Putamen (tissue), 1 donor: ENCODE measurements at regions not wholly inside any gene's neighbourhood (a gene's known extent, or its start where the extent isn't known, plus 50 kb on each side); places are given as distances from the start of the nearest gene placed in this dataset.
"Not testable (repeated sequence)": the region's sequence is repeated elsewhere in the genome, so short reads cannot be mapped to it uniquely, and the experiment has no call there.

Experiments used
- DNase-seq: peaks from one replicate; pipeline ENCODE4 v3.0.0-alpha.2; 2016; ENCODE audit warnings: low spot score

- no peak for DNase-seq
Measured at GRCh38 chrX:11836284-11836683, 78.2 kb downstream of the MSL3 start.

- DNase-seq = no peak
Measured at GRCh38 chrX:11837437-11837836, 79.4 kb downstream of the MSL3 start.

- no peak for DNase-seq
Measured at GRCh38 chrX:11864171-11864570, 106.1 kb downstream of the MSL3 start.

GRCh38 chrX:11867610-11868345 lies 109.7 kb downstream of the MSL3 start:
- DNase-seq = no peak

DNA sequence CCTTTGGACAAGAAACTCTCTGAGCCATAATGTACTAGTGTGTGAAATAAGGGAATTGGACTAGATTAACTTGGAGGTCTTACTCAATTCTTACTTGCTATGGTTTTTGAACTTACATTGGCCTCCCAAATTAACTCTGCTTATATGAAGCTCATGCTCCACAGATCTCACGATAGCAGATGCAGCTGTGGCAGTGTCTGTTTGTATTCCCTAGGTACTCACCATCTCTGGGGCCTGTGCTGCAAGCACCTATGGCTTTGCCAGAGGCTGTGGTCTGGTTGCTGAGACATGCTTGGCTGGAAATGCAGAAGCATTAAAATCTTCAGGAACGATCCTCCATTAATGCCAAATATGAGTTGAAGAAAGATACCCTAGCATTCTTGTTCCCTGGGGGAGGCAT lies 112.8 kb downstream of the MSL3 start:
- no peak for DNase-seq

- no peak for DNase-seq
Measured at GRCh38 chrX:11881485-11882170, 123.6 kb downstream of the MSL3 start.

DNA sequence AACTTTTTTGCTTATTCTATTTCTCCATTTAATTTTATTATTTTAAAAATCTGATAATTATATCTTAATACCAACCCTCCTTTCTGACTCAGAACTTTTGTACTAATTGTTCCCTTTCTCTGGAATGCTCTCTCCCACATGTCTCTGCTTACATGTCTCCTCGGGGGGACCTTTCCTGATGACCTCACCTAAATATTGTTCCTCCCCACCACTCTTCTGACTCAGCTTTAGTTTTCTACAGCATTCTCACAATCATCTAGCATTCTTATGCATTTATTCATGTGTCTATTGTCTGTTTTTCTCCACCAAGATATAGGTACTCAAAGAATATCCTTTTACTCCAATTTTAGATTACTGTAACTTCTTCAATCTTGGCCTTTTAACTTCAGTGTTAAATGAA lies 128.7 kb downstream of the MSL3 start:
- DNase-seq = no peak

- DNase-seq = no peak
Measured at GRCh38 chrX:11887175-11887574, 129.1 kb downstream of the MSL3 start.

- no peak for DNase-seq
Measured at GRCh38 chrX:11888421-11888820, 130.4 kb downstream of the MSL3 start.

GRCh38 chrX:11889791-11890190 lies 131.8 kb downstream of the MSL3 start:
- DNase-seq = no peak

- DNase-seq = no peak
Measured at GRCh38 chrX:11890836-11891514, 132.9 kb downstream of the MSL3 start.

DNA sequence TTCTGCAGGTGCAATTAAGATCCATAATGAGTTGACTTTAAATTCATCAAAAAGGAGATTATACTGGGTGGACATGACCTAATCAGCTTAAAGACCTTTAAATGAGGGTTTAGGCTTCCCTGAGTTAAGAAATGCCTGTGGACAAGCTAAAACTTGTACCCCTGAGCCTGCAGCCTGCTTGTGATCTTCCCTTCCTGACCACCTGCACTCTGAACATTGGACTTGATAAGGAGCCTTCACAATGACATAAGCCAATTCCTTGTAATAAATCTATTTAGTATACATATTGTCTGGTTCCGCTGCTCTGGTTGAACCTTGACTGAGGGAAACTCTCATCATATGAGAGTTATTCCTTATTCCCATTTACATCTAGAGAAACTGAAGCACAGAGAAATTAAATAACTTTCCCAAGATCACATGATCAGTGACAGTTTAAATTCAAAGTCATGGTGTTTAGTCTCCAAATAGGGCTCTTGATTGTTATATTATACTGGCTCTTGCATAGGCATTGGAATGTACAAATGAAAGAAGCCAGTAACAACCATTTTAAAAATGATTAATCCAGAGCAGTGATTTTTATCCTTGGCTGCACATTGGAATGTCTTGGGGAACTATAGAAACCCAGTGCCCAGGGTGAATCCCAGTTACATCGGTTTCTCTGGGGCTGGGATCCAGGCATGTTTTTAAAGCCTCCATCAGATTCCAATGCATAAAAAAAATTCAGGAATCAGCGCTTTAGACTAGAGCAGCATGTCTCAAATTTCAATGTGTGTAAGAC lies 136.1 kb downstream of the MSL3 start:
- DNase-seq = no peak

- no peak for DNase-seq
Measured at GRCh38 chrX:11899091-11899490, 141.1 kb downstream of the MSL3 start.

DNA sequence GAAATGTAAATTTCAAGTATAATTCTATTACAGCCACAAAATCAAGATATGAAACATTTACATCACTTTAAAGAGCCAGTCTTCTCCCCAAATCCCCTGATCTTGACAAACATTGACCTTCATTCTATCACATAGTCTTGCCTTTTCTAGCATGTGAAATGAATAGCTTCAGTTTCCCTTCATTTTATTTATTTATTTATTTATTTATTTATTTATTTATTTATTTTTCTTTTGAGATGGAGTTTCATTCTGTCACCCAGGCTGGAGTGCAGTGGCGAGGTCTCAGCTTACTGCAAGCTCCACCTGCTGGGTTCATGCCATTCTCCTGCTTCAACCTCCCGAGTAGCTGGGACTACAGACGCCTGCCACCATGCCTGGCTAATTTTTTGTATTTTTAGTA lies 147.9 kb downstream of the MSL3 start:
- not testable (repeated sequence) for DNase-seq

DNA sequence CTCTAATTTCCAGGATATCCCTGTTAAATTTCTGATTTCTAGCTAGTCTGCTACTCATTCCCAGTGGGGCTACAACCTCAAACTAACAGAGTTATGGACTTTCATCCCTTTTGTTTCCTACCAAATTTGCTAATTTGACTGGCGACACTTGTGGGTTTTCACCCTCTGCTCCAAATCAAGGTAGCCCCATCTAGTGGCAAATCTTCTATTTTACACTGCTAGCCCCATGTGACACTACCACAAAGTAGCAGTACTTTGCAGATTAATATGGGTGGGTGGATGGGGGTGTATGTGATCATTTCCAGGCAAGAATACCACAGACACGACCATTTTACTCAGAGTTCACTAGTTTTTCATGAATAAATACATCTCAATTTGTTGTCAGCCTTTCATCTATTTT lies 150.3 kb downstream of the MSL3 start:
- DNase-seq = no peak

DNA sequence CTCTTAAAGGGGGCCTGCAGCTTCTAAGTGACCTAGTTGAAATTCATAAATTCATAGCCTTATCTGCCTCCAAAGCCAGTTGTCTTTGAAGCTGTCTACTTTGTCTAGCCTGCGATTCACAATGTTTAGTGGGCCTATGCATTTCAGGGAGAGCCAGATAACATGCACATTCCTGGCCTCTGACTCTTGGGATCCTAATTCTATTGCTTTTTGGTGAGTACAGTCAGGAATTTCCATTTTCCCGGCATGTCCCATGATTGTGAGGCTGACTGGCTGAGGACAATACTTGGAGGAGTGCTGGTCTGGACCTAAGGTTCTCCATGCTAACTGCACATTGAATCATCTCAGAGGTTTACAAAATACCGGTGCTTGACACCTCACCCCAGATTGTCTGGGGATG lies 155.0 kb downstream of the MSL3 start:
- DNase-seq = no peak

DNA sequence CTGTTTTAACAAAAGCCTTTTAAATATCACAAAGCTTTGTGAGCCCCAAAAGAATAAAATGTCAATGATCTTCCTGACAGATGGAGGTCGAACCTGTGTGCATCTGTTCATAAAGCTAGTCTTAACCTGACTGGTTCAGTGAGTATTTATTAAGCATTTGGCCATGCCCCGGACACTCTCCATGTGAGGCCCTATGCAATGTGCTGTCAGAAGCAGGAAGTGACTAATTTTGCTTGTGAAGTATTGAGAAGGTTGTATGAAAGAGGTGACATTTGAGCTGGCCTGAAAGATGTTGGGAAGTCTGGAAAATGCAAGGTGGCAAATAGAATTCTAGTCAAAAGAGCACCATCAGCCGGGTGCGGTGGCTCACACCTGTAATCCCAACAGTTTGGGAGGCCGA lies 171.4 kb downstream of the MSL3 start:
- no peak for DNase-seq

GRCh38 chrX:11932423-11932822 lies 174.4 kb downstream of the MSL3 start:
- no peak for DNase-seq

DNA sequence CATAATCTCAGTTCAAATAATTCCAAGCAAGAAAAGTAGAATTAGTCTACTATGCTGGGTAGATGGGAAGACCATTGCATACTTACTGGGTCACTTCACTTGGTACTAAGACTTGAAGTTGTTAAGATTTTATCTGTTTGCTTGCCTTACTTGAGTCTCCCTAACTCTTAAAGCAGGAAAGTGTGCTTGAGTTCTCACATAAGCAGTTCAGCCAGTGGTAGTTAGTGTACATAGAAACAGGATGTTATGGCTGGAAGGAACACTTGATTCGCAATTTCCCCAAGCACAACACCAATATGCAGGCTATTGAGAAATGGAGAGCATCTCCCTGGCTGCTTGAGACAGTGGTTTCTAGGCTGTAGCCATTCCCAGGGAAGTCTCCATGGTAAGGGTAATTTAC lies 176.1 kb downstream of the MSL3 start:
- no peak for DNase-seq

GRCh38 chrX:11941571-11941970 lies 183.5 kb downstream of the MSL3 start:
- no peak for DNase-seq

GRCh38 chrX:11944501-11944900 lies 186.5 kb downstream of the MSL3 start:
- peak; percentile 8 for DNase-seq

- no peak for DNase-seq
Measured at GRCh38 chrX:11949291-11949690, 189.0 kb upstream of the FRMPD4 start.
